Stimulated activated CD4-positive, alpha-beta T cell treated with anti-CD3 and anti-CD28 coated beads, Interleukin-4, amount 100 ng/mL, for 48 hours (primary cell): ENCODE measurements at regions not wholly inside any gene's neighbourhood (a gene's known extent, or its start where the extent isn't known, plus 50 kb on each side); places are given as distances from the start of the nearest gene placed in this dataset.

Experiments
- DNase-seq, 2 donors: peaks; one replicate each; pipeline ENCODE4 v3.0.0-alpha.2; 2020; ENCODE audit warnings: low read depth in 2 of 2

DNA sequence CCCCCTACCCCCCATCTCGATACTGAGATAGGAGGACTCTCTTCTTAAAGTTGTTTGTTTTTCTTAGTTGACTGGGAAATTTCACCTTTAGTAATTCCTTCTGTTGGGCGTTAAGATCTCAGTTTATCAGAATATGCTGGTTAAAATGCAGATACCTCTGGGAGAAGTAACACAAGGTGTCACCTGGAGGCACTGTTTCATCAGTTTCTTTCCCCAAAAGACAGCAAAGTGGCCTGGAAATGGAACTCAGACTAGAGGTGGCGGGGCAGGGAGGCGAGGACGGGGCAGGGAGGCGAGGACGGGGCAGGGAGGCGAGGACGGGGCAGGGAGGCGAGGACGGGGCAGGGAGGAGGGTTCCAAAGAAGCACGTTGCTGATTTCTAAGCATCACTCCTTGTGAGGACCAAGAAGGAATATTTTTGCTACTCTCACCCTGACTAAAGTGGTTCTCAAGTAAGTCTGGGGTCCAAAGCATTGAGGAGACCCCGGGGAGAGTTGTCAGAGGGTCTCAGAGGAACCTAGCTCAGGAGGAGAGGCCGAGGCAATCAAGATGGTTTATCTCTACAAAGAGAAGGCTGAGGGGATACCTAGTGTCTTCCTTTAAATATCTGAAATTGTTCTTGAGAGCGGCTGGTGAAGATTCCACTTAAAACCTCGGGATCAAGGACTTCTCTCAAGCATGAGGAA is 147.0 kb upstream of the B3GAT1 start:
- DNase-seq = no peak

DNA sequence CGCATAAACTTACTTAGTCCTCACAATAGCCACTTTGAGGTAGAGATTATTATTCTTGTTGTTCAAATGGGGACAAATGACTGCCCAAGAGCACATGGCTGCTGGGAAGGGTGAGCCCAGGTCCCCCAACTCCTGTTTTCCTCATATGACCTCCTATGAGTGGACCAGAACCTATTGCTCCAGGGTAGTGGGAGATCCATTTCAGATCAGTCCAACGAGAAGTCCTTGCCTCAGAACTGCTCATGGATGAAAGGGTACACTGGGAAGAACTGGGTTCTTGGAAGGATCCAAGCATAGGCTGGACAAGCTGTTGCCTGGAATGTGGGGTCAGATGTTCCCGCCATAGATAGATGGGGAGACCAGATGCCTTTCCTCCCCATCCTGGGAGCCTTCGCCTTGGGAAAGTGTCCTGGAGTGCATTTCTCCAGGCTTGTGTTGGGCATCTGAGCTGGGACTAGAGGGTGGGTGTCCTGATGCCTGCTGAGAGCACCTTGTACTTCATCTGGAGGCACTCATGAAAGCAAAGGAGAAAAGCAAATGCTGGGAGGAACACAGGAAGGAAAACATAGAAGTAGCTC is 146.3 kb upstream of the B3GAT1 start:
- DNase-seq = no peak

DNA sequence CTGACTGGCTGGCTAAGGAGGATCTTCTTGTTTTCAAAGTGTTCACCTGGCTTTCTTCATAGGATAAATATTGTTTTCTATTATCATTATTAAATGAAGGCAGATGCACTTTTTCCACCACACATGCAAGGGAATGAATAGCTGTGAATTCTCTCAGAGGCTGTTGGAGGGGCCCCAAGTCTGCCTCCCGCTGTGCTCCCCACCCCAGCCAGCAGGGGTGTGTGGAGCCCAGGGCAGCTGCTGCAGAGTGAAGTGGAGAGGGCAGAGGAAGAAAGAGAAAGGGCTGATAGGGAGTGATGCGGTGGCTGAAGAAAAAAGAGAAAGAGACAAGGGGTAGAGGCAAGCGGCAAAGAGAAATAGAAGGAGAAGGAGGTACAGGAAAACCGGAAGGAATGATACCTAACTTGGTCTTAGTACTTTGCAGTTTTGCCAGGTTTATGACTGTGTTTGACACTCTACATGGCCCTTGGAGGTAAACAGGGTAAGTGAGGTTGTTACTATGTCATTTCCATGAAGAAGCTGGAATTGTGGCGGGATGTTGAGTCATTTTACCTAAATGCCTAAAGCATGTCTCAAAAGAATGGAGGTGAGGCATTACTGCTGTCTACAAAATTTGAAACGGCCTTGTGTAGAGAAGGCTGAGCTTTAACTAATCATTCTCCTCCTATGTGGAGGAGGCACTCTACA is 145.7 kb upstream of the B3GAT1 start:
- DNase-seq = no peak

DNA sequence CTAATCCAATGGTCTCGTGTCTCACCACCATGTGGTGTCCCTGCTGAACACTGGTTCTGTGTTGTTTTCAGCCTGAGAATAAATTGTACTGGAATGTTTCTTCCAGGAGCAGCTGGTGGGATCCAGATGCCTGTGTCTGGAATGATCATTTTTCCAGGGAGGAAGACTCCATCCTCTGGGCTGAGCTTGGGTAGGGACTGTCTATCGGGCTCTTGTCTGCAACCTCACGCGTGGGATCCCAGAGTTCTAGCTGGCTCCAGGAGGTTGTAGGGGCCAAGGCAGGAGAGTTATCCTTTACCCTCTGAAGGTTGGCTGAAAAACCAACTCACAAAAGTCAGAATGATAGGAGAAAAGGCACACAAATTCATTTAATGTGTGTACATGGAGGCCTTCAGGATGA is 144.1 kb upstream of the B3GAT1 start:
- no peak for DNase-seq

DNA sequence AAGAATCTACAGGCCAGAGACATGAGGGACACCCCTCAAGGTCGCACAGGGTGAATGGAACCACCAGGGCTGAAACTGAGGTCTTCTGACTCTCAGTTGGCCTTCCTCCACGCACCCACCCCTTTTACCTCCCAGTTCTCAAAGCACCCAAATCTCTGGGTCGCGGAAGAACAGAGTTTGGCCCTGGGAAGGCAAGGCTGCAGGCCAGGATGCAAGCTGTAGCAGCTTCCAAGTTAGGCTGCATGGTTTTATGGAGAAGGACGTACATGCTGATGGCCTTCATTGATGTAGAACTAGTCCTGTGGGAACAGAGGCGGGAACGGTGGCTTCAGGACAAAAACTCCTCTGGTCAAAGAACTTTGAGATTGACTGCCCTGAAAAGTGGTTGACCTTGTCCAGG is 143.5 kb upstream of the B3GAT1 start:
- DNase-seq = no peak

DNA sequence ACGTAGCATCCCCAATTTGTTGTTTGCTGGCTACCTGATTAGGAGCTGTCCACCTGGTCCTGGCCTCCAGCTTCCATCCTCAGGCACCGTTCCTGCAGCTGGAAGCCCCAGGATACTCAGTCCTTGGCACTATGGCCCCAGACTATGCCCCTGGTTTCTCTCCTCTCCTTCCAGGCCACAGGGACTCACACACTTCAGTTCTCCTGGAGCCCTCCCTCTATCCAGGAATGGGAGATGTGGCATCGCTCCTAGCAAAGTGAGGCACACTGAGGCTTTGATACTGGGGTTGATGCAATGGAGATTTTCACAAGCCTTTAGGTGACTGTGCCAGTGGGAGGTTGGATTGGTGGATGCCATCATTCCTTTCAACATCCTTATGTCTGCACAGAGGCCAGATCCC is 142.8 kb upstream of the B3GAT1 start:
- DNase-seq = no peak

DNA sequence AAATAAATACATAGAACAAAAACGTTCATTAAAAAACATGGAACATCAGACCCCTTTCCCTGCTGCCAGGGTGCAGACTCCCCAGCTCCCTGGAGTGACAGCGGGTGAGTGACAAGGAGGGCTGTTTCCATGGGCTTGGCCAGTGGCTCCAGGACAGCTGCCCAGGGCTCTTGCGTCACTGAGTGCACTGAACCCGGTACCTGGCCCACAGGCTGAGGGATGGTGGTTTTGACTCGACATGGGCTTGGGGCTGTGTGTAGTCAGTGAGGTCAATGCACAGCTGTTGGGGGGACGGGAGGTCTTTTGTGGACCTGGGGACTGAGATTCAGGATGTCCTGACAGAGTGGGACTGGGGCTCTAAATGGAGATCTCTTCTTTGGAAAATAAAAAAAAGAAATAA is 142.1 kb upstream of the B3GAT1 start:
- no peak for DNase-seq

DNA sequence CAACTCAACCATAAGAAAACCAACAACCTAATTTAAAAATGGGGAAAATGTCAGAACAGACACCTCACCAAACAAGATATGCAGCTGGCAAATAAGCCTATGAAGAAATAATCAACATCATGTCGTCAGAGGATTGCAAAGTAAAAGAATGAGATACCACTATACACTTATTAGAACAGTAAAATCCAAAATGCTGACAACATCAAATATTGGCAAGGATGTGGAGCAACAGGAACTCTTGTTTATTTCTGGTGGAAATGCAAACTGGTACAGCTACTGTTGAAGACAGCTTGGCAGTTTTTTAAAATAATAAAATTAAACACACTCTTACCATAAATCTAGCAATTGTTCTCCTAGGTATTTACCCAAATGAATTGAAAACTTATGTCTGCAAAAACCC is 140.7 kb upstream of the B3GAT1 start:
- no peak for DNase-seq

DNA sequence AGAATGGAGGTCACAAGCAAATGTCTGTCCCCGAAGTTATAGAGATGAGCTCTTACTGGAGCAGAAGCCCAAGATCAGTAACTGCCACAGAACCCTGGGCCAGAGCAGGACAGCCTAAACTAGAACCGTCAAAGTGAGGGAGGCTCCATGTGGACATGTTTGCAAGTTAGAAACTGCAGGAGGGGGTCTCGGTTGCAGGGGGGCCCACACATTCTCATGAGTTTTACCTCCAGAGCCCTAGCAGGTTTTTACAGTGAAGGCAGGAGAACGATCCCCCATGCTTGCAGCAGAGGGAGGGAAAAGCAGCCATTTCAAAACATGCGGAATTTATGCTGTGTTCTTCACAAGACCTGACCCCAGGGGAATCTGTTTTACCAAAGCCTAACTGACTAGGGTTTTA is 133.5 kb upstream of the B3GAT1 start:
- DNase-seq = no peak

DNA sequence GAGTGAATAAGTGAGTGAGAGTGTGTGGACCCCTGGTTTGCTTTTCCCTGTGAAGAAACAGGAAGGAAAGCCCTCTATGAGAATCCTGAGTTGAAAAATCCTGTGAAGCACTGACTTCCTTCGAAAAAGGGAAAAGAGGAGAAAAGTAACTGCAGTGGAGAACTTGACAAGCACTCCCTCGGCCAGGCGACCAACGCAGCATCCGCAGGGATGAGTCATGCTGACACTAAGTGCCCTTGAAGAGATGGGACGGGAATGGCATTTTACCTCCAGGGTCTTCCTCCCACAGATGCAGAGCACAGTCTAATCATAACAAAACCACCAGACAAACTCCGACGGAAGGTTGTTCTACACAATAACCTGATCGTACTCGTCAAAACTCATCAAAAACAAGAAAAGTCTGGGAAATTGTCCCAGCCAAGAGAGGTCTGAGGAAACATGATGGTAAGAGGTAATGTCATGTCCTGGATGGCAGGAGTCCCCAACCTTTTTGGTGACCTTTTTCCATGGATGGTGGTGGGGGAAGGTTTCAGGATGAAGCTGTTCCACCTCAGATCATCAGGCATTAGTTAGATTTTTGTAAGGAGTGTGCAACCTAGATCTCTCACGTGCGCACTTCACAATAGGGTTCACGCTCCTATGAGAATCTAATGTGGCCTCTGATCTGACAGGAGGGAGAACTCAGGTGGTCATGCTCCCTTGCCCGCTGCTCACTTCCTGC is 132.2 kb upstream of the B3GAT1 start:
- no peak for DNase-seq

DNA sequence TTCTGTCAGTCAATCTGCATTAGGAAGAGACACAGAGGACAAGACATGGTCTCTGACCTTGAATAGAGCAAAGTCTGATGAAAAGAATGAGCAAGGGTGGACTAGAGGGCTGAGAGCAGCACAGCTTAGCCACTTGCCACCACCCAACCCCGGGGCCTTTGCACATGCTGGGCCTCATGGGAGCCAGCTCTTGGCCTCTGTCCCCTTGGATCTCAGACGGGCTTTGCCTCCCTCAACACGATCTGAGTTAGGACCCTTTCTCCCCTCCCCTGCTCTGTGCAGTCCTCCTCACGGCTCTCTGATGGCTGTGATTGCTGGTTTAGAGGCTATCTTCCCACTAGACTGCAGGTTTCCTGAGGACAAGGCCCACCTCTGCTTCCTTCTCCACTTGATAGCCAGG is 131.6 kb upstream of the B3GAT1 start:
- no peak for DNase-seq

DNA sequence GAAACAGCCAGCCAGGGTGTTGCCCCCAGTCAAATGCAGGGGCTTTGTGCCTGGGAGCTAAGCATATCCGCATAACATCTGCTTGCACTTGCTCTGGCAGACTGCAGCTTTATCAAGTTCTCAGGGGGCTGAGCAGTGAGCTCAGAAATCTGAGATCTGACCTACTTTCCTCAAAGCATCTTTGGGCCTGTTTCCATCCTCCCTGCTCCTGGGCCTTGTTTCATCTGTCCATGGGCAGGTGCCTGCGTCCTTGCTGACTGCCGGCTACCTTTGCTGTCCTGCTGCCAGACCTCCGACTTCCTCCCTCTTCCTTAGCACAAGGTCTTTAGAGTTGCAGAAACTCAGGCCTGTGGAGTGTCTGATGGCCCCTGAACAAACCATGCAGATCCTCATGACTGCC is 131.2 kb upstream of the B3GAT1 start:
- DNase-seq = no peak

DNA sequence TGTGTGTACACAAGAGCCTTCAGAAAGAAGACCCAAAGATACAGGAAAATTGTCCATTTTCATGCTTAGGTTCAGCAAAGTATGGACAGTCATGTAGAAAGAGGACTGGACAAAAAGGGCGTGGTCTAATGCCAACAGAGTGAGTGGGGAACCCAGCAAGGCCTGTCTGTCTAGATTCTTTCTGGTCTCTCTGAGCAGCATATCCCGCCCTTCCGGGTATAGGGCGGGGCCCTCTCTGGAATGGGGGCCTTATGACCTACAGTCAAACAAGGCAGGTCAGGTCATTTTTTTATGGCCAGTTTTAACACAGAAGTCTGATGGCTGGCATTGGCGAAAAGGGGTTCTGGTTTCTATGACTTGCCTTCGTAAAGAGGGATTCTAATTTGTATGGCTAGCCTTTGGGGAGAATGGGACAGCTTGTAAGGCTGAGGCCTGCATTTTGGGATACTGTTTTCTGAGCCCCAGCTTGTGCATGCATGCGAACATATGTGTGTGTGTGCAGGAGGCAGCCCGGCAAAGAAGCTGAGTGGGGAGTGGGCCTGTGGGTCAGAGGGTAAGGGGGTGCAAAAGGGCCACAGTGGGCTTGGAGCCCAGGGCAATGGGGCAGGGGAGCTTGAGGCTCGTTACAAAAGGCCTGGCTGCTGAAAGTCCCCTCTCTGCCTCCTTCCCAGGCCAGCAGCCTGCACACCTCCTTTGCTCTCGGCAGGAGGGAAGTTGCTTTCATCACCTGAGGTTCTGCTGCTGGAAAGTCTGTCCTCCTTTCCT is 130.5 kb upstream of the B3GAT1 start:
- no peak for DNase-seq

DNA sequence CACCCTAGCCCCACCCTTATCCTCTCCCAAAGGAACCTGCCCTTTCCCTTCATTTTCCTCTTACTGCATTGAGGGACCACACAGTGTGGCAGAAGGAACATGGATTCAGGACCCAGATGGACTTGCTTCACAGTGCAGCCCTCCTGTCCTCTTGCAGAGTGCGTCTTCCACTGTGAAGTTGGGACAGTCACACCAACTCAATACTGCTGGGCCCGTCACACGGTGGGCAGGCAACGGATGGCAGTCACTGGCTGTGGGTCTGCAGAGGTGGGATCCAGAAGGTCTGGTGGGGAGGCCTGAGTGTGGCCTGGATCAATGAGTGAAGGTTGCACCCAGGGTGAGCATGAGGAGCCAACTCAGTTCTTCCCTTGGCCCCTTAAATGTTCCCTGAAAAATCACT is 129.9 kb upstream of the B3GAT1 start:
- DNase-seq = no peak

DNA sequence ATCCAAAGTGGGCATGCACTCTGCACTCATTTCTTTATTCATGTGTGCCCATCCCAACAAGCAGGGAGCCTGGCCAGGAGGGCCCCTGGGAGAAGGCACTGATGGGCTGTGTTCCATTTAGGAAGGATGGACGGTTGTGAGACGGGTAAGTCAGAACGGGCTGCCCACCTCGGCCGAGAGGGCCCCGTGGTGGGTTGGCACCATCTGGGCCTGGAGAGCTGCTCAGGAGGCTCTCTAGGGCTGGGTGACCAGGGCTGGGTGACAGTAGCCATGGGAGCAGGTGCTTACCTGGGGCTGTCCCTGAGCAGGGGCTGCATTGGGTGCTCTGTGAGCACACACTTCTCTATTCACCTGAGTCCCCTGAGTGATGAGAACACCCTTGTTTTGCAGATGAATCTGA is 129.3 kb upstream of the B3GAT1 start:
- DNase-seq = no peak

DNA sequence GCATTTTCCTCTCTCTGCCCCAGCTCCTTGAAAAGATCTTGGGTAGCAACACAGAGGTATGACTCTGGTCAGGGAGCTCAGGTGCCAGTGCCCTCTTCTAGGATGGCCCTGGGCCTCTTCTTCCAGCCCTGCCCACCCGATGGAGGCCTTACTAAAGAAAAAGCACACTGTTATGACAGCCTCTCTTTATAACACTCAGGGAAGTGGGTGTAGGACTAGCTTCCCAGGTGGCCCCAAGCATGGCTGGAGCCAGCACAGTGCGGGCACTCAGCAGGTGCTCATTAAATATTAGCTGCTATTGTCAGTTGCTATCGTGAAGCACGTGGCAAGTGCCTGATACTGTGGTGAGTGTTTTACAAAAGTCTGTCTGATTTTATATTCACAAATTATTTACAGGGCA is 127.2 kb upstream of the B3GAT1 start:
- DNase-seq = no peak

DNA sequence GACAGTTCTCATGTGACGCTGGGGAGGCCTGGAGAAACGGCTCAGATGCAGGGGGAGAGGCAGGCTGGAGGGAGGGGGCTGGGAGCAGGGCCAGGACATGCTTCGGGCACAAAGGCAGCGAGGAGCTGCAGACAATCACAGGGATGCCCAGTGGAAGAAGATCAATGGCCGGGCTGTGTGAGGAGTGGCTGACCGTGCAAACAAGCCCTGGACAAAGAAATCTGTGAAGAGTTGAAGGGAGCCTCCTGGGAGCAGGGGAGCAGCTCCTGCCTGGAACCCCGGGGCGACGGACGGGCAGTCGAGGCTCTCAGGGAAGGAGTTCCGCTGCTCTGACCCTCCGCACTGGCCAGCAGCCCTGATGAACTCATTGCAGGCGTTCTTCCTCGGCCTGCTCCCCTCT is 126.7 kb upstream of the B3GAT1 start:
- no peak for DNase-seq

DNA sequence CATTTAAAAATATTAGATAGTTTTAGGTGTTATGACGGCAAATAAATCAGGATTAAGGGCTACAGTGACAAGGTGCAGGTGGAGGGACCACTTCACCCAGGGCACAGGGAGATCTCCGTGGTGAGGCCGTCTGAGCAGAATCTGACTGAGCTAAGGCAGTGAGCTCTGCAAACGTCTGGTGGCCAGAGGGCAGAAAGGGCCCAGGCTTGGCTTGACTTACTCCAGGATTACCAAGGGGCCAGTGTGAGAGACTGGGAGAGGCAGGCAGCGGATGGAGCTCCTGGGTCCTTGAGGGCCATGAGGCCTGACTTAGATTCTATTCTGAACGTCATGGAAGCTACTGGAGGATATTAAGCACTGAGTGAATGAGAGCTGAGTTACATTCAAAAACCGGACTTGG is 125.9 kb upstream of the B3GAT1 start:
- no peak for DNase-seq

DNA sequence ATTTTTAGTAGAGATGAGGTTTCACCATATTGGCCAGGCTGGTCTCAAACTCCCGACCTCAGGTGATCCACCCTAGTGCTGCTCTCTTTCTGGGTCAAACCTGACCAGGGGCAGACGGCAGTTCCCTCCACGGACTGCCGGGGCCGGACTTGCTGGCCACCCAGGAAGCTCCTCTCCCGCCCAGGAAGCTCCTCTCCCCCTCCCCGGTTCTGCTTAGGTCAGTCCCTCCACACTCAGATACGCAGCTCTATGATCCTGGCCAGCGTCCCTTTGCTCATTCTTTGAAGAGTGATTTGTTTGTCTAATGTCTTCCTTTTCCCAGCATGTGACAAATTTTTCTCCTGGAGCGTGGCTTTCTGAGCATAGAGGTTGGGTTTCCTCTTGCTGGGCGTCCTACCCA is 125.3 kb upstream of the B3GAT1 start:
- no peak for DNase-seq

DNA sequence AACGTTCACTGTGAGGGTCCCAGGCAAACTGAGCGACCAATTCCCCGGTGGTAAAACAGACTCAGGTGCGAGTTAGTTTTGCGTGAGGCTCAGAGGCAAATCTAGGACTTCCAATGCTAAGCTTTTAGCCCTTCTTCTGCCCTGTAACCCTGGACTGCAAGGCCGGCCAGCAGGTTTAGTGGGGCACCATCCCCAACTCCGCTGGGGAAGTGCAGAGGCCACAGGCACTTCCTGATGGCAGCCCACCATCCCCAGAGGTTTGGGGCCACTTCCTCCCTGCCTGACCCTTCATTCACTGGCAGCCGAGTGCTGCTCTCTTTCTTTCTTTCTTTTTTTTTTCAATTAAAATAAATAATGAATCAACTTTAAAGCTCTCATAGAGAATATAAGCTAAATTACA is 124.6 kb upstream of the B3GAT1 start:
- DNase-seq = no peak

DNA sequence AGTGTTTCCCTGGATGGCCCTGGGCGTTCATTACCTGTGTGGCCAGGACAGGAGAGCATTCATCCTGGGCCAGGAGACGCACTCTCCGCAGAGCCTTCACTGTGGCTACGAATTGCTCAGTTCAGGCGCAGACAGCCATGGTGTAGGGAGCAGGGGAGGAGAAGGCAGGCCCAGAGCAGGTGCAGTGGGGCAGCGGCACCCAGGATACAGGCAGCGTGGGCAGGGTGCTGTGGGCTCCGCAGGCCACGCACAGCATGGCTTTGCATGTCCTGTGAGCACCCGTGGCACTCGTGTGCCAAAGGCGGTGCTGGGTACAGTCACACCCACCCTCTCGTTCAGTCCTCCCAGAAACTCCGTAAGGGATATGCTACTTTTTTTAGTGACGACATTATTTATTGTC is 124.2 kb upstream of the B3GAT1 start:
- DNase-seq = no peak
